Aorta (tissue), 5 donors: ENCODE measurements at regions not wholly inside any gene's neighbourhood (a gene's known extent, or its start where the extent isn't known, plus 50 kb on each side); places are given as distances from the start of the nearest gene placed in this dataset.

Experiments
- ATAC-seq: fragments of 200-7000 bp; cut with Tn5 transposase; one replicate; pipeline ENCODE4 v1.9.1; 2022; ENCODE audit warnings: moderate library complexity; ENCODE audit not compliant: low FRiP score
- DNase-seq, 2 donors: peaks; one replicate each; pipeline ENCODE4 v3.0.0-alpha.2; 2020
- H3K27ac ChIP-seq, 2 donors: one replicate each; pipeline ENCODE4 v1.5.1; 2013; ENCODE audit warnings: low read length in 2 of 2, mild to moderate bottlenecking in 2 of 2, moderate library complexity in 2 of 2, control low read depth in 1 of 2, inconsistent platforms in 1 of 2, low read depth in 1 of 2
- H3K27me3 ChIP-seq, 2 donors: one replicate each; pipeline ENCODE4 v1.6.1; 2013; ENCODE audit warnings: control low read depth in 1 of 2, low read length in 1 of 2, mild to moderate bottlenecking in 1 of 2, moderate library complexity in 1 of 2; ENCODE audit not compliant: insufficient read depth in 2 of 2, control insufficient read depth in 1 of 2
- H3K36me3 ChIP-seq, 2 donors: one replicate each; pipeline ENCODE4 v1.6.1; 2013; ENCODE audit warnings: control low read depth in 1 of 2, low read length in 1 of 2, mild to moderate bottlenecking in 1 of 2; ENCODE audit not compliant: insufficient read depth in 2 of 2, control insufficient read depth in 1 of 2
- H3K4me1 ChIP-seq, 2 donors: one replicate each; pipeline ENCODE4 v1.6.1; 2013; ENCODE audit warnings: low read length in 2 of 2, control low read depth in 1 of 2, mild to moderate bottlenecking in 1 of 2, moderate library complexity in 1 of 2; ENCODE audit not compliant: insufficient read depth in 2 of 2, control insufficient read depth in 1 of 2
- H3K4me3 ChIP-seq, 2 donors: one replicate each; pipeline ENCODE4 v1.5.1; 2013; ENCODE audit warnings: low read length in 2 of 2, control low read depth in 1 of 2, mild to moderate bottlenecking in 1 of 2
- H3K9me3 ChIP-seq: one replicate; pipeline ENCODE4 v1.6.1; 2013; ENCODE audit warnings: mild to moderate bottlenecking, low read length; ENCODE audit not compliant: control insufficient read depth
- WGBS, 2 donors: extraction: QIAGEN DNeasy Blood & Tissue Kit; methylation state at CpG; one replicate each; pipeline ENCODE4 v1.1.7; 2013; 5-methylcytosine and 5-hydroxymethylcytosine counted together
- intact Hi-C, 2 donors: fragments of 100-400 bp; cut with DNase I; formaldehyde crosslinking; loops; one replicate each; pipeline versions ENCODE4 v1.14.2 to v1.15.0; 2022
- donor health status: healthy with polysubstance abuse.
- donor health status: Bipolar disorder and iron deficiency.
- donor health status: DM: no; HTN: no; CAD: no.
- donor health status: DM: no; HTN: no; CAD: no.
- donor health status: DM: yes; HTN: yes; CAD: no.

DNA sequence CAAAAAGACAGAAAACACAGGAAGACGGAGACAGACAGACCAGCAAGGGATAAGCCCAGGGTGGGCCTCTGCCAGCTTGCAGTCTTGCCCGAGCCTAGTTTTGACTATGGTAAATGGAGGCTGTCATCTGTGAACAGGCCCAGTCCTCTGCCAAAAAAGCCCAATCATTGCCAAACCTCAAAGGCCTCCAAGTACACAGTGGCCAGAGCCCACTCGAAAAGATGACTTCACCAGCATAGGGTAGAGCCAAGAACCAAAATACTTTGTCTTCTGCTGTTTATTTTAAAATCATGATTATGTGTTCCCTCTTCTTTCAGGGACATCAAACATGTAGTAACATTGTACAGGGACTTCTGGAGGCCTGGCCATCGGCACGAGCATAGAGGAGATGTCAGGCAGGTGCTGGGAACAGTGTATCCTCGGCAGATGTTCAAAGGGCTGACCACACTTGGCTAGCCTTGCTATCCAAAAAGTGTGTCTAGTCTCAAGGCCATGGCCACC lies 66.0 kb downstream of the TTC32 start:
- H3K27me3 ChIP-seq = no peaks in the 10 kb centered on the region
- no peak overlapping the region for H3K4me3 ChIP-seq
- intact Hi-C loops = no loop called here
- peaks cover 5% of the 10 kb centered on the region in 2 donors for H3K4me1 ChIP-seq
- 4 to 8% methylated on average over 6 of the region's 6 CpGs for WGBS, 2 donors
- no peaks in the 10 kb centered on the region for H3K36me3 ChIP-seq
- ATAC-seq = peak; percentile 85
- H3K9me3 ChIP-seq = no peaks in the 10 kb centered on the region
- DNase-seq = no peak
- H3K27ac ChIP-seq = peak overlapping the region; percentile 8 to 14

GRCh38 chr2:19833978-19834377 lies 67.8 kb downstream of the TTC32 start:
- H3K27ac ChIP-seq = no peak overlapping the region
- no peaks in the 10 kb centered on the region for H3K27me3 ChIP-seq
- intact Hi-C loops = no loop called here
- H3K36me3 ChIP-seq = no peaks in the 10 kb centered on the region
- no peak overlapping the region for H3K4me3 ChIP-seq
- peaks cover 5% of the 10 kb centered on the region in 2 donors for H3K4me1 ChIP-seq
- no peaks in the 10 kb centered on the region for H3K9me3 ChIP-seq
- ATAC-seq (no peak), DNase-seq (no peak)
- 68 to 74% methylated on average over 3 of the region's 3 CpGs for WGBS, 2 donors

- DNase-seq = no peak
- no peaks in the 10 kb centered on the region for H3K36me3 ChIP-seq
- H3K9me3 ChIP-seq = no peaks in the 10 kb centered on the region
- no peak for ATAC-seq
- intact Hi-C loops = no loop called here
- no peaks in the 10 kb centered on the region for H3K4me1 ChIP-seq
- H3K27ac ChIP-seq = no peak overlapping the region
- H3K27me3 ChIP-seq = no peaks in the 10 kb centered on the region
- H3K4me3 ChIP-seq = no peak overlapping the region
Measured at GRCh38 chr2:19829672-19830071, 72.1 kb downstream of the TTC32 start.

DNA sequence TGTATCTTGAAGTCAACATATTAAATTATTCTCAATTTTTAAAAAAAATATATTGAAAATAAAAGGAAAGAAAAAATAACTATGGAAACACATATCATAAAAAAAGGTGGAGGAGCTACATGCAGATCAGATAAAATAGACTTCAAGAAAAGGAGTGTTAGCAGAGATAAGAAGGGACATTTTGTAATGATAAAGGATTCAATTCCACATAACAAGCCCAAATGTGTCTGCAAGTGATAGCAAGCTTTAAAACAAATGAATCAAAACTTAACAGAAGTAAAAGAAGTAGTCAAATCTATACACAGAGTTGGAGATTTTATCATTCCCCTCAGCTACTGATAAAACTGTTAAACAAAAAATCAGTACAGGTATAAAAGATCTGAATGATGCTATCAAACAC lies 74.9 kb downstream of the TTC32 start:
- ATAC-seq = no peak
- H3K27ac ChIP-seq = no peak overlapping the region
- intact Hi-C loops = no loop called here

DNA sequence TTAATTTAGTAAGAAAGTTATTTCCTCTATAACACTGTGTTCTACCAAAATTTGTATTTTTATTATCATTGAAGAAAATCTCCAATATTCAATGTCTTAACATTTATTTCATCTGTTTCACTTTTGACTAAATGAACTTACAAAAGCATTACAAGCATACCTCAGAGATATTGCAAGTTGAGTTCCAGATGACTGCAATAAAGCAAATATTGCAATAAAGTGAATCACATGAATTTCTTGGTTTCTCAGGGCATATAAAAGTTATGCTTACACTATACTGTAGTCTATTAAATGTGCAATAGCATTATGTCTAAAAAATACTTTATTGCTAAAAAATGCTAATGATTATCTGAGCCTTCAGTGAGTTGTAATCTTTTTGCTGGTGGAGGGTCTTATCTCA lies 78.3 kb downstream of the TTC32 start:
- H3K4me3 ChIP-seq = no peak overlapping the region
- no peak overlapping the region for H3K27ac ChIP-seq
- intact Hi-C loops = no loop called here
- no peaks in the 10 kb centered on the region for H3K27me3 ChIP-seq
- H3K9me3 ChIP-seq = no peaks in the 10 kb centered on the region
- ATAC-seq (no peak), DNase-seq (no peak)
- H3K4me1 ChIP-seq = no peaks in the 10 kb centered on the region
- H3K36me3 ChIP-seq = no peaks in the 10 kb centered on the region

More for the DNA sequence above, 74.9 kb downstream of the TTC32 start:
- Histone ChIP-seq H3K9me3 (no peaks in the 10 kb centered on the region), H3K4me1 (no peaks in the 10 kb centered on the region), H3K36me3 (no peaks in the 10 kb centered on the region), H3K4me3 (no peak overlapping the region), H3K27me3 (no peaks in the 10 kb centered on the region)
- no peak for DNase-seq

DNA sequence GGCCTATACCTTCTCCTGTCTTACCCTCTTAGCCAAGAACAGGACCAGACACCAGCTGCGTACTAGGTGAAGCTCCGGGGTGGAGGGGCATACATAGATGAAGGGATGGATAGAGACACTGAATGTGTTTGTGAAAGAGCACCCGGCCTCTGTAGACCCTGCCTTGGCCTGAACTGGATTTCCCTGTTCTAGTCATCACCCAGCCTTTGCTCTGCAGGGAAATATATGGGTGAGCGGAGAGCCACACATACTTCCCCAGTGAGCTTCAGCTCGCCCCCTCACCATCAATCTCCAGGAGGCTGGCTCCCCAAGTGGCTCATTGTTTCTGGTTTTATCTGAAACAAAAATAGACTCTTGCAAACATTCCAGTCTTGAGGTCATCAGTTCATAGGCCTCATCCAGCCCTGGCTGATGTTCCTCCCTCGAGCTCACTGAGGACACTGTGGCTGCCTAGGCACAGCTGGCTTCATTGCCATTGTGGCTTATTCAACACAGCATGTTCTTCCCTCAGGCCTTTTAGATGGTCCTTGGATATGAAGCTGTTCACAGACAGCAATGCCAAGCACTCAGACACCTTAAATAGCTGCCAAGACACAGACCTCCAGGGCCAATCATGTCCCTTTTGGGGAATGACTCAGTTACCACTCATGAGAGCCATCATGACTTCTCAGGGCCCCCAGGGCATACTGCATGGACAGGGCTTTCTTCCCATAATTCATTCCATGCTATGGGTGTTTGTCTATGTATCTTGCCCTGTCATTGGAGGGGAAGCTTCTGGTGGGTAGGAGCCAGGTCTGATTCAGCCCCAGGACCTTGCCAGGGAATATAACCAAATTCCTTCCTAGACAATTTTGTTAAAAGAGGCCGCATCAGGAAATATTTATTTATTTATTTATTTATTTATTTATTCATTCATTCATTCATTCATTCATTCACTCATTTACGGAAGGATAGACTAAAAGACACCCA lies 82.4 kb downstream of the TTC32 start:
- WGBS, 2 donors = 38 to 47% methylated on average over 8 of the region's 8 CpGs
- peak overlapping the region; percentile 7 to 16 for H3K27ac ChIP-seq

GRCh38 chr2:19818543-19818942 lies 83.2 kb downstream of the TTC32 start:
- peak; percentile 33 for ATAC-seq
- H3K27ac ChIP-seq = no peak overlapping the region

More for the DNA sequence above, 82.4 kb downstream of the TTC32 start:
- Histone ChIP-seq H3K4me3 (no peak overlapping the region), H3K27me3 (no peaks in the 10 kb centered on the region), H3K9me3 (no peaks in the 10 kb centered on the region), H3K4me1 (peaks cover 2% of the 10 kb centered on the region in 2 donors), H3K36me3 (no peaks in the 10 kb centered on the region)
- DNase-seq (peak in 1 of 2 donors; percentile 55), ATAC-seq (peak; percentile 69)
- intact Hi-C loops = no loop called here

DNA sequence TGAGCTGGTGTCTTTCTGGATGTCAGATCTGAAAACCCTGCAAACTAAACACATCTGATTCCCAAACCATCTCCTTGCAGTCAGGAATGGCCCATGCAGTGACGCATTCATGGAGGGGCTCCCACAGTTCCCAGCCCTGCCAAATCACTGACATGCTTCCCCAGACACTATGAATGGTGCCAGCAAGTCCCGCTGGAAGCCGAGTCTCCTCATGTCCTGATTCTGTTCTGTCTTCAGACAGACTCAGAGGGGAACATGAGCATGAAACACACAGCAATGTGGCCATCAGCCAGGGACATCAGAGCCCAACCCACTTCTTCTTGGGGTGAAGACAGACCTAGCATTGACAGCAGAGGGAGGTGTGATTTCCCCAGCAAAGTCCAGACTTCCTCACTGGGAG lies 83.7 kb downstream of the TTC32 start:
- Histone ChIP-seq H3K27me3 (no peaks in the 10 kb centered on the region), H3K9me3 (no peaks in the 10 kb centered on the region), H3K27ac (no peak overlapping the region), H3K4me3 (no peak overlapping the region), H3K4me1 (peaks cover 2% of the 10 kb centered on the region in 2 donors), H3K36me3 (no peaks in the 10 kb centered on the region)
- intact Hi-C loops = no loop called here
- 10 to 17% methylated on average over 3 of the region's 3 CpGs for WGBS, 2 donors
- DNase-seq (no peak), ATAC-seq (no peak)

More at GRCh38 chr2:19818543-19818942, 83.2 kb downstream of the TTC32 start:
- H3K27me3 ChIP-seq = no peaks in the 10 kb centered on the region
- intact Hi-C loops = no loop called here
- H3K4me1 ChIP-seq = peaks cover 2% of the 10 kb centered on the region in 2 donors
- DNase-seq = no peak
- no peaks in the 10 kb centered on the region for H3K36me3 ChIP-seq
- 30 to 32% methylated on average over 3 of the region's 3 CpGs for WGBS, 2 donors
- H3K4me3 ChIP-seq = no peak overlapping the region
- H3K9me3 ChIP-seq = no peaks in the 10 kb centered on the region

DNA sequence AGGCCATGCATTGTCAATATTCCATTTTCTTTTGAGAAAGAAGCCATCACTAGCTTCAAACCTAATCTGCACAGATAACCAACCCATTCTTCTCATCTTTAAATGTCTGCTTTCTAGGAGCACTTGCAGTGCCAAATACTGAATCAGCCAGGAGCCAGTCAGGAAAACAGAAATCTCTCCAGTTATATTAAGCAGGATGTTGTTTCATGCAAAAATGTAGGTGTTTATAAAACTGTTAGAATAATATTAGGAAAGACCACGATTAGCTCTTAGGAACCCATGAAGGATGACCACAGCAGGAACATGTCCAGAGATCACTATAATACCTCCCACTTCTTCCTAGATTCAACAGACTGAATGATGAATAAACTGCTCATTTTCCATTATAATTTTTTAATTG lies 86.0 kb downstream of the TTC32 start:
- H3K27ac ChIP-seq = no peak overlapping the region

More for the DNA sequence above, 86.0 kb downstream of the TTC32 start:
- DNase-seq (no peak), ATAC-seq (no peak)
- 0 to 5% methylated on average over 1 of the region's 1 CpG for WGBS, 2 donors
- Histone ChIP-seq H3K27me3 (no peaks in the 10 kb centered on the region), H3K4me3 (no peak overlapping the region), H3K4me1 (peaks cover 2 to 3% of the 10 kb centered on the region in 2 donors), H3K36me3 (no peaks in the 10 kb centered on the region), H3K9me3 (no peaks in the 10 kb centered on the region)
- intact Hi-C loops = no loop called here
